ENCODE measurements at regions not wholly inside any gene's neighbourhood (a gene's known extent, or its start where the extent isn't known, plus 50 kb on each side); places are given as distances from the start of the nearest gene placed in this dataset.

- no peak overlapping the region for H3K4me3 ChIP-seq (ENCODE audit: low read depth in 1 of 3, low read length in 3 of 3)
- H3K9me3 ChIP-seq (ENCODE audit: control insufficient read depth in 4 of 4, low read length in 3 of 4): no peaks in the 10 kb centered on the region
- H3K27ac ChIP-seq (ENCODE audit: low read depth in 1 of 2, low read length in 2 of 2): no peak overlapping the region
- DNase-seq (ENCODE audit: low spot score): no peak
- H3K4me1 ChIP-seq (ENCODE audit: control insufficient read depth in 4 of 4, insufficient read depth in 4 of 4, low read length in 3 of 4): peaks cover 0 to 1% (median 0%) of the 10 kb centered on the region in 4 donors
- H3K27me3 ChIP-seq (ENCODE audit: control insufficient read depth in 4 of 4, insufficient read depth in 4 of 4, low read length in 3 of 4): no peaks in the 10 kb centered on the region
- H3K9ac ChIP-seq (ENCODE audit: low read depth in 1 of 2, low read length in 2 of 2): no peak overlapping the region
- TF ChIP-seq FOXA1 (IDR thresholded peaks at IDR 0.05): no peak
- TF ChIP-seq REST (IDR thresholded peaks at IDR 0.05): no peak
- no peak for TF ChIP-seq MAX (IDR thresholded peaks at IDR 0.05)
- no peak for TF ChIP-seq YY1 (IDR thresholded peaks at IDR 0.05)
- TF ChIP-seq TAF1 (conservative IDR thresholded peaks at IDR 0.05): no peak
- TF ChIP-seq CTCF (IDR thresholded peaks at IDR 0.05; ENCODE audit: low read depth, low read length, missing input control): no peak
- no peak for TF ChIP-seq NR2F2 (IDR thresholded peaks at IDR 0.05)
- no peak for TF ChIP-seq EGR1 (IDR thresholded peaks at IDR 0.05; ENCODE audit: low read depth in 2 of 2)
- no peak for TF ChIP-seq HNF4G (IDR thresholded peaks at IDR 0.05)
- no peak for TF ChIP-seq ATF3 (IDR thresholded peaks at IDR 0.05)
- TF ChIP-seq, protein P1, sequence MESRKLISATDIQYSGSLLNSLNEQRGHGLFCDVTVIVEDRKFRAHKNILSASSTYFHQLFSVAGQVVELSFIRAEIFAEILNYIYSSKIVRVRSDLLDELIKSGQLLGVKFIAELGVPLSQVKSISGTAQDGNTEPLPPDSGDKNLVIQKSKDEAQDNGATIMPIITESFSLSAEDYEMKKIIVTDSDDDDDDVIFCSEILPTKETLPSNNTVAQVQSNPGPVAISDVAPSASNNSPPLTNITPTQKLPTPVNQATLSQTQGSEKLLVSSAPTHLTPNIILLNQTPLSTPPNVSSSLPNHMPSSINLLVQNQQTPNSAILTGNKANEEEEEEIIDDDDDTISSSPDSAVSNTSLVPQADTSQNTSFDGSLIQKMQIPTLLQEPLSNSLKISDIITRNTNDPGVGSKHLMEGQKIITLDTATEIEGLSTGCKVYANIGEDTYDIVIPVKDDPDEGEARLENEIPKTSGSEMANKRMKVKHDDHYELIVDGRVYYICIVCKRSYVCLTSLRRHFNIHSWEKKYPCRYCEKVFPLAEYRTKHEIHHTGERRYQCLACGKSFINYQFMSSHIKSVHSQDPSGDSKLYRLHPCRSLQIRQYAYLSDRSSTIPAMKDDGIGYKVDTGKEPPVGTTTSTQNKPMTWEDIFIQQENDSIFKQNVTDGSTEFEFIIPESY (IDR thresholded peaks at IDR 0.05): no peak
- H3K36me3 ChIP-seq (ENCODE audit: control insufficient read depth in 4 of 4, insufficient read depth in 3 of 4, low read depth in 1 of 4, low read length in 3 of 4): no peaks in the 10 kb centered on the region
- WGBS: 88% methylated on average over 1 of the region's 1 CpG
Measured at GRCh38 chr7:113175525-113176104, 57.3 kb upstream of the SMIM30 start.

GRCh38 chr7:113172726-113173125 lies 54.4 kb upstream of the SMIM30 start:
- no peaks in the 10 kb centered on the region for H3K36me3 ChIP-seq (ENCODE audit: control insufficient read depth in 4 of 4, insufficient read depth in 3 of 4, low read depth in 1 of 4, low read length in 3 of 4)
- TF ChIP-seq RAD21 (IDR thresholded peaks at IDR 0.05) (no peak), TAF1 (conservative IDR thresholded peaks at IDR 0.05) (no peak), CTCF (IDR thresholded peaks at IDR 0.05; ENCODE audit: low read depth, low read length, missing input control) (no peak), GABPA (IDR thresholded peaks at IDR 0.05 in 1 of 2, conservative IDR thresholded peaks at IDR 0.05 in 1 of 2) (no peak), FOXA2 (IDR thresholded peaks at IDR 0.05) (no peak), NR2F2 (IDR thresholded peaks at IDR 0.05) (no peak), REST (IDR thresholded peaks at IDR 0.05) (no peak), MAX (IDR thresholded peaks at IDR 0.05) (no peak), JUND (IDR thresholded peaks at IDR 0.05) (no peak), FOXA1 (IDR thresholded peaks at IDR 0.05) (no peak), EGR1 (IDR thresholded peaks at IDR 0.05; ENCODE audit: low read depth in 2 of 2) (no peak), HNF4G (IDR thresholded peaks at IDR 0.05) (no peak), RXRA (IDR thresholded peaks at IDR 0.05) (no peak), HNF4A (conservative IDR thresholded peaks at IDR 0.05) (no peak)

More at GRCh38 chr7:113172726-113173125, 54.4 kb upstream of the SMIM30 start:
- no peak overlapping the region for H3K4me3 ChIP-seq (ENCODE audit: low read depth in 1 of 3, low read length in 3 of 3)
- no peak overlapping the region for H3K9ac ChIP-seq (ENCODE audit: low read depth in 1 of 2, low read length in 2 of 2)
- H3K9me3 ChIP-seq (ENCODE audit: control insufficient read depth in 4 of 4, low read length in 3 of 4): no peaks in the 10 kb centered on the region
- no peaks in the 10 kb centered on the region for H3K27me3 ChIP-seq (ENCODE audit: control insufficient read depth in 4 of 4, insufficient read depth in 4 of 4, low read length in 3 of 4)
- H3K4me1 ChIP-seq (ENCODE audit: control insufficient read depth in 4 of 4, insufficient read depth in 4 of 4, low read length in 3 of 4): peaks cover 0 to 1% (median 0%) of the 10 kb centered on the region in 4 donors
- H3K27ac ChIP-seq (ENCODE audit: low read depth in 1 of 2, low read length in 2 of 2): no peak overlapping the region
- WGBS: 90% methylated on average over 11 of the region's 11 CpGs
- no peak for DNase-seq (ENCODE audit: low spot score)

Data from liver (tissue), 8 donors.